K562 (cell line): ENCODE measurements at regions not wholly inside any gene's neighbourhood (a gene's known extent, or its start where the extent isn't known, plus 50 kb on each side); places are given as distances from the start of the nearest gene placed in this dataset.

Experiments used
- ATAC-seq: fragments of 200-7000 bp; cut with Tn5 transposase; 3 replicates; pipeline ENCODE4 v1.9.1; 2020; ENCODE audit warnings: moderate library complexity
- BruUV-seq: library from RNA; stranded (reverse); fragments of 400-500 nt; replicated peaks from 2 replicates; lab custom pipeline; 2021; lab: Mats Ljungman, UMichigan
- CTCF ChIA-PET: fragments of 300-600 bp; formaldehyde crosslinking; extraction: SDS; loops from one replicate; lab custom pipeline; 2021; ENCODE audit warnings: low intra/inter-chr PET ratio; lab: Yijun Ruan, JAX
- POLR2A ChIA-PET: fragments of 300-600, 350-650 bp; sonication (Branson Sonifier 250); formaldehyde crosslinking; extraction: SDS; loops from one replicate; lab custom pipeline; 2021; ENCODE audit warnings: antibody characterized with exemption, inconsistent platforms; lab: Yijun Ruan, JAX
- DNase-seq, 4 experiments: peaks; one replicate each; pipeline versions ENCODE4 v3.0.0 to v3.0.0-alpha.2; 2011 to 2018; ENCODE audit warnings: low spot score in 3 of 4, mixed read lengths in 3 of 4; ENCODE audit errors: extremely low read depth in 1 of 4
- FAIRE-seq: peaks from 2 replicates; lab custom pipeline; 2011; peaks lifted over from hg19 to GRCh38; lab: Jason Lieb, UNC
- H2AFZ ChIP-seq: 2 replicates; pipeline ENCODE4 v1.6.0; 2011; ENCODE audit warnings: low read depth, low read length, control low read depth, inconsistent platforms
- H3K27ac ChIP-seq: fragments of 200-600 bp; 3 replicates; pipeline ENCODE4 v1.8.0; 2011; ENCODE audit warnings: low read depth, mild to moderate bottlenecking, control low read depth, inconsistent platforms, low read length, moderate library complexity, mixed read lengths; ENCODE audit errors: extremely low read depth
- H3K27me3 ChIP-seq, 2 experiments: fragments of 300-600 bp in 1 of 2; 2 replicates in 1 of 2; 3 replicates in 1 of 2; pipeline versions ENCODE4 v1.6.0 to v1.8.0; 2011; ENCODE audit warnings: inconsistent platforms in 2 of 2, low read length in 2 of 2, mild to moderate bottlenecking in 1 of 2, mixed read lengths in 1 of 2, moderate library complexity in 1 of 2; ENCODE audit not compliant: control insufficient read depth in 2 of 2, insufficient read depth in 2 of 2
- H3K36me3 ChIP-seq: fragments of 300-600 bp; 3 replicates; pipeline ENCODE4 v1.8.0; 2011; ENCODE audit warnings: mild to moderate bottlenecking, low read length, inconsistent platforms; ENCODE audit not compliant: control insufficient read depth, insufficient read depth
- H3K4me1 ChIP-seq, 2 experiments: fragments of 200-600 bp in 1 of 2; replicated peaks in 1 of 2; 2 replicates in 1 of 2; 3 replicates in 1 of 2; pipeline versions ENCODE4 v1.5.1 to v1.8.0; 2011; ENCODE audit warnings: inconsistent platforms in 2 of 2, low read length in 2 of 2, mild to moderate bottlenecking in 1 of 2, mixed read lengths in 1 of 2, moderate library complexity in 1 of 2; ENCODE audit not compliant: control insufficient read depth in 2 of 2, insufficient read depth in 2 of 2
- H3K4me2 ChIP-seq: 2 replicates; pipeline ENCODE4 v1.6.1; 2011; ENCODE audit warnings: low read length, control low read depth, inconsistent platforms, mixed read lengths; ENCODE audit not compliant: insufficient read depth
- H3K4me3 ChIP-seq: fragments of 200-600 bp; sonication (generic), shearing (Covaris generic); 2 replicates; pipeline ENCODE4 v1.5.1; 2016; ENCODE audit warnings: control low read depth, inconsistent platforms
- H3K79me2 ChIP-seq: fragments of 200-600 bp; 3 replicates; pipeline ENCODE4 v1.8.0; 2011; ENCODE audit warnings: low read length, inconsistent platforms; ENCODE audit not compliant: control insufficient read depth, insufficient read depth
- H3K9ac ChIP-seq, 2 experiments: 2 replicates each; pipeline versions ENCODE4 v1.6.0 to v1.6.1; 2011; ENCODE audit warnings: low read depth in 2 of 2, low read length in 2 of 2, control low read depth in 1 of 2, inconsistent platforms in 1 of 2, mild to moderate bottlenecking in 1 of 2, mixed read lengths in 1 of 2; ENCODE audit not compliant: insufficient read depth in 1 of 2
- H3K9me1 ChIP-seq: one replicate; pipeline ENCODE4 v1.6.0; 2011; ENCODE audit warnings: inconsistent platforms, mild to moderate bottlenecking, low read length, moderate library complexity; ENCODE audit not compliant: control insufficient read depth, insufficient read depth
- H3K9me3 ChIP-seq: replicated peaks from 2 replicates; pipeline ENCODE4 v1.5.1; 2011; ENCODE audit warnings: low read depth, low read length, inconsistent platforms; ENCODE audit not compliant: control insufficient read depth, insufficient read depth
- H4K20me1 ChIP-seq: replicated peaks from 2 replicates; pipeline ENCODE4 v1.6.1; 2011; ENCODE audit warnings: low read length, inconsistent platforms, mixed read lengths; ENCODE audit not compliant: control insufficient read depth, insufficient read depth
- ARHGAP35 ChIP-seq: fragments of 450-650 bp; IDR thresholded peaks from 2 replicates; pipeline ENCODE4 v1.6.1; 2018; ENCODE audit not compliant: partially characterized antibody
- ARNT ChIP-seq, 2 experiments: fragments of 450-650 bp; IDR thresholded peaks; 2 replicates each; pipeline ENCODE4 v1.6.1; 2016; ENCODE audit warnings: mild to moderate bottlenecking in 1 of 2
- DDX20 ChIP-seq: fragments of 450-650 bp; IDR thresholded peaks from 2 replicates; pipeline ENCODE4 v1.6.1; 2016; ENCODE audit warnings: missing genetic modification characterization, low read depth, mild to moderate bottlenecking, missing compliant biosample characterization, moderate library complexity
- E2F5 ChIP-seq: sonication (generic); formaldehyde crosslinking; IDR thresholded peaks from 2 replicates; pipeline ENCODE4 v1.8.0; 2022; ENCODE audit warnings: mild to moderate bottlenecking, missing genetic modification reagents
- FOXA3 ChIP-seq, 2 experiments: fragments of 450-650 bp in 1 of 2; sonication (generic) in 1 of 2; formaldehyde crosslinking; IDR thresholded peaks in 1 of 2; conservative IDR thresholded peaks in 1 of 2; 2 replicates each; pipeline versions ENCODE4 v1.4.0 to v1.8.0; 2020 to 2022; ENCODE audit warnings: mild to moderate bottlenecking in 2 of 2, missing genetic modification reagents in 1 of 2
- FOXK2 ChIP-seq, 2 experiments: fragments of 450-650 bp; IDR thresholded peaks in 1 of 2; conservative IDR thresholded peaks in 1 of 2; 2 replicates each; pipeline ENCODE4 v1.6.1; 2016; ENCODE audit warnings: low read depth in 2 of 2, mild to moderate bottlenecking in 1 of 2
- GABPA ChIP-seq: fragments of 200-800 bp; sonication (Bioruptor generic); conservative IDR thresholded peaks from 2 replicates; pipeline ENCODE4 v1.6.1; 2016; ENCODE audit warnings: low read depth, missing genetic modification characterization, missing compliant biosample characterization
- KDM2B ChIP-seq: fragments of 250-450 bp; sonication (Bioruptor Pico); IDR thresholded peaks from 2 replicates; pipeline ENCODE4 v1.8.0; 2021; ENCODE audit warnings: mild to moderate bottlenecking, moderate library complexity
- NR2F6 ChIP-seq: fragments of 450-650 bp; formaldehyde crosslinking; IDR thresholded peaks from 2 replicates; pipeline ENCODE4 v1.4.0; 2020; ENCODE audit warnings: mild to moderate bottlenecking
- RBBP5 ChIP-seq: fragments of 200-600 bp; sonication (generic); IDR thresholded peaks from 2 replicates; pipeline ENCODE4 v1.6.1; 2012; ENCODE audit warnings: borderline replicate concordance, mild to moderate bottlenecking, low read length, control low read depth, inconsistent platforms; ENCODE audit not compliant: insufficient read depth, poor library complexity, severe bottlenecking
- RBM15 ChIP-seq: fragments of 200-400 bp; formaldehyde crosslinking; IDR thresholded peaks from 2 replicates; pipeline ENCODE4 v1.6.1; 2018; ENCODE audit warnings: mild to moderate bottlenecking, low read length, moderate library complexity; ENCODE audit not compliant: insufficient read depth
- SMARCB1 ChIP-seq: IDR thresholded peaks from 2 replicates; pipeline ENCODE4 v1.6.1; 2011; ENCODE audit warnings: improper control_type of control experiment, low read depth; ENCODE audit not compliant: insufficient read length
- TFAP4 ChIP-seq: sonication (generic); formaldehyde crosslinking; IDR thresholded peaks from 2 replicates; pipeline ENCODE4 v1.8.0; 2022; ENCODE audit warnings: missing genetic modification reagents, mild to moderate bottlenecking, moderate library complexity, borderline replicate concordance
- U2AF2 ChIP-seq: fragments of 200-400 bp; formaldehyde crosslinking; optimal IDR thresholded peaks from 2 replicates; pipeline ENCODE3; 2017; ENCODE audit warnings: low read depth, mild to moderate bottlenecking, low read length
- ZNF197 ChIP-seq: fragments of 200-800 bp; sonication (Bioruptor generic); IDR thresholded peaks from 2 replicates; pipeline ENCODE4 v1.6.1; 2016; ENCODE audit warnings: low read depth, missing genetic modification characterization, missing compliant biosample characterization
- ZNF561 ChIP-seq: fragments of 450-650 bp; formaldehyde crosslinking; conservative IDR thresholded peaks from 2 replicates; pipeline ENCODE4 v1.4.0; 2020; ENCODE audit warnings: mild to moderate bottlenecking, moderate library complexity
- ZNF586 ChIP-seq: fragments of 450-650 bp; formaldehyde crosslinking; conservative IDR thresholded peaks from 2 replicates; pipeline ENCODE4 v1.4.0; 2020; ENCODE audit warnings: mild to moderate bottlenecking, moderate library complexity
- WGBS: fragments of 100-300 bp; shearing (Covaris generic); methylation state at CpG from one replicate; pipeline ENCODE4 v1.1.6; 2016; ENCODE audit warnings: low coverage, mixed read lengths; ENCODE audit not compliant: insufficient coverage; ENCODE audit errors: missing lambda C conversion rate; 5-methylcytosine and 5-hydroxymethylcytosine counted together
- in situ Hi-C: fragments of 300-500 bp; cut with MboI; formaldehyde crosslinking; loops from 4 replicates; pipeline ENCODE4 v1.15.0; 2018; ENCODE audit warnings: inconsistent platforms, mixed read lengths
- intact Hi-C: fragments of 100-400 bp; cut with micrococcal nuclease; formaldehyde crosslinking; loops from 2 replicates; pipeline ENCODE4 v1.14.2; 2022
- TF ChIP-seq, protein P1 (sequence below), 2 experiments: fragments of 450-650 bp; IDR thresholded peaks; 2 replicates each; pipeline ENCODE4 v1.6.1; 2018; ENCODE audit warnings: mild to moderate bottlenecking in 2 of 2, low read depth in 1 of 2; ENCODE audit not compliant: partially characterized antibody in 2 of 2

DNA sequence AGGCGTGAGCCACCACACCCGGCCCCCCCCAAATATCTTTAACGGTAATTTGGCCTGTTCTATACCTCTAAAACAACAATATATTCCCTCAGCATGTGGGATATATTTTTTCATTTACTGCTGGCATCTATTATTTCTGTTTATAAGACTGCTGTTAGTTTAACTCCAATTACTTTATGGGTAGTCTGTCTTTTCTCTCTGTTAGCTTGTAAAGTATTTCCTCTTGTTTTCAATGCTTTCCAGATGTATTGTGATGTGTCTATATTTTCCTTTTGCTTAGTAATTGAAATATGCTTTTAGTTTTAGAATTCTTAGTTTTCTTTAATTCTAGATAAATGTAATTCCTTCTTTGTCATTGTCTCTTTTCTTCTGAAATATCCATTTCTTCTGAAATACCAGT lies 445.8 kb downstream of the ANKRD50 start:
- H3K4me2 ChIP-seq, result no peak overlapping the region
- BruUV-seq, result no TSS peak
- CTCF ChIA-PET, result no interaction called here
- TF ChIP-seq E2F5, result no peak
- no peak for TF ChIP-seq ARHGAP35
- TF ChIP-seq SMARCB1, result no peak
- TF ChIP-seq TFAP4, result no peak
- no peak for TF ChIP-seq KDM2B (CRISPR knock-in tag)
- no peak for TF ChIP-seq RBM15
- TF ChIP-seq, protein P1, sequence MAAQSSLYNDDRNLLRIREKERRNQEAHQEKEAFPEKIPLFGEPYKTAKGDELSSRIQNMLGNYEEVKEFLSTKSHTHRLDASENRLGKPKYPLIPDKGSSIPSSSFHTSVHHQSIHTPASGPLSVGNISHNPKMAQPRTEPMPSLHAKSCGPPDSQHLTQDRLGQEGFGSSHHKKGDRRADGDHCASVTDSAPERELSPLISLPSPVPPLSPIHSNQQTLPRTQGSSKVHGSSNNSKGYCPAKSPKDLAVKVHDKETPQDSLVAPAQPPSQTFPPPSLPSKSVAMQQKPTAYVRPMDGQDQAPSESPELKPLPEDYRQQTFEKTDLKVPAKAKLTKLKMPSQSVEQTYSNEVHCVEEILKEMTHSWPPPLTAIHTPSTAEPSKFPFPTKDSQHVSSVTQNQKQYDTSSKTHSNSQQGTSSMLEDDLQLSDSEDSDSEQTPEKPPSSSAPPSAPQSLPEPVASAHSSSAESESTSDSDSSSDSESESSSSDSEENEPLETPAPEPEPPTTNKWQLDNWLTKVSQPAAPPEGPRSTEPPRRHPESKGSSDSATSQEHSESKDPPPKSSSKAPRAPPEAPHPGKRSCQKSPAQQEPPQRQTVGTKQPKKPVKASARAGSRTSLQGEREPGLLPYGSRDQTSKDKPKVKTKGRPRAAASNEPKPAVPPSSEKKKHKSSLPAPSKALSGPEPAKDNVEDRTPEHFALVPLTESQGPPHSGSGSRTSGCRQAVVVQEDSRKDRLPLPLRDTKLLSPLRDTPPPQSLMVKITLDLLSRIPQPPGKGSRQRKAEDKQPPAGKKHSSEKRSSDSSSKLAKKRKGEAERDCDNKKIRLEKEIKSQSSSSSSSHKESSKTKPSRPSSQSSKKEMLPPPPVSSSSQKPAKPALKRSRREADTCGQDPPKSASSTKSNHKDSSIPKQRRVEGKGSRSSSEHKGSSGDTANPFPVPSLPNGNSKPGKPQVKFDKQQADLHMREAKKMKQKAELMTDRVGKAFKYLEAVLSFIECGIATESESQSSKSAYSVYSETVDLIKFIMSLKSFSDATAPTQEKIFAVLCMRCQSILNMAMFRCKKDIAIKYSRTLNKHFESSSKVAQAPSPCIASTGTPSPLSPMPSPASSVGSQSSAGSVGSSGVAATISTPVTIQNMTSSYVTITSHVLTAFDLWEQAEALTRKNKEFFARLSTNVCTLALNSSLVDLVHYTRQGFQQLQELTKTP (IDR thresholded peaks at IDR 0.05; ENCODE audit: low read depth in 1 of 2, partially characterized antibody in 2 of 2), result no peak
- no peak for TF ChIP-seq ZNF197 (CRISPR knock-in tag)
- TF ChIP-seq FOXA3 (CRISPR knock-in tag; conservative IDR thresholded peaks at IDR 0.05 in 1 of 2, IDR thresholded peaks at IDR 0.05 in 1 of 2), result no peak
- no peak for TF ChIP-seq GABPA (tag)
- no peak for TF ChIP-seq NR2F6 (CRISPR knock-in tag)
- TF ChIP-seq FOXK2 (conservative IDR thresholded peaks at IDR 0.05 in 1 of 2, IDR thresholded peaks at IDR 0.05 in 1 of 2; ENCODE audit: low read depth in 2 of 2), result no peak
- no peak for TF ChIP-seq RBBP5
- no peak for TF ChIP-seq DDX20 (tag)
- no peak for TF ChIP-seq ZNF561
- no peak for TF ChIP-seq ZNF586 (CRISPR knock-in tag)
- TF ChIP-seq ARNT (IDR thresholded peaks at IDR 0.05), result no peak
- no peak for TF ChIP-seq U2AF2

More for the DNA sequence above, 445.8 kb downstream of the ANKRD50 start:
- no peak overlapping the region for H3K27ac ChIP-seq
- POLR2A ChIA-PET, result no interaction called here
- no peaks in the 10 kb centered on the region for H4K20me1 ChIP-seq
- no peaks in the 10 kb centered on the region for H3K36me3 ChIP-seq
- no peak for FAIRE-seq
- H3K9me3 ChIP-seq, result no peaks in the 10 kb centered on the region
- in situ Hi-C loops, result loop anchor here (25.0 kb wide), 1 partner anchor 904 kb away; no protein-coding TSS in a partner anchor
- H3K9ac ChIP-seq, result no peak overlapping the region
- H3K27me3 ChIP-seq, result no peaks in the 10 kb centered on the region
- no peak overlapping the region for H3K4me3 ChIP-seq
- H3K9me1 ChIP-seq, result no peaks in the 10 kb centered on the region
- no peaks in the 10 kb centered on the region for H3K4me1 ChIP-seq
- intact Hi-C loops, result loop anchor here (10.0 kb wide), 1 partner anchor 592 kb away; no protein-coding TSS in a partner anchor
- no peak overlapping the region for H2AFZ ChIP-seq
- no peak for DNase-seq
- WGBS, result 0% methylated on average over 3 of the region's 3 CpGs
- H3K79me2 ChIP-seq, result no peaks in the 10 kb centered on the region
- ATAC-seq, result no peak
